ENCODE measurements at regions not wholly inside any gene's neighbourhood (a gene's known extent, or its start where the extent isn't known, plus 50 kb on each side); places are given as distances from the start of the nearest gene placed in this dataset.

DNA sequence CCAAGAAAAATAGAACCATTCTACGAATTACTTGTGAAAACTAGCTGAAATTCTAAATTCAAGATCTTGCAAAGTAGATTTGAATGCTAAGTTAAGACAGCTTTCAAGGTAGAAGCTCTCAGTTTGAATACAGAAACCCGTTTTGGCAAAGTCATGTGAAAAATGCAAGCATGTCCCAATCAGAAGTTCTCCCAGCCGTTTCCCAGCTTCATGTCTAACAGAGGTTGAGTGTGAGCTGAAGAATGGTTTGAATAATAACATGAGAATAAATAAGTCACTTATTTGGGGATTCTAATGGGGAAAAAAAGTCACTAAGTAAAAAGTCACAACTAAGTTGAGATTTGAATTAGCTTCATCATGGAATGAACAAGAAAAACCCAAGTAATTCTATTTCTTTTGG is 152.5 kb upstream of the MAP3K1 start:
- Histone ChIP-seq H3K4me1 (ENCODE audit: control insufficient read depth in 1 of 2, insufficient read depth in 2 of 2, low read length in 2 of 2) (no peaks in the 10 kb centered on the region), H3K4me3 (ENCODE audit: low read length in 2 of 2) (no peak overlapping the region), H3K27me3 (ENCODE audit: control insufficient read depth in 1 of 2, insufficient read depth in 2 of 2, low read length in 1 of 2) (no peaks in the 10 kb centered on the region), H3K36me3 (ENCODE audit: control insufficient read depth in 1 of 2, insufficient read depth in 2 of 2, low read length in 1 of 2) (no peaks in the 10 kb centered on the region), H3K9me3 (ENCODE audit: control insufficient read depth, low read length) (no peaks in the 10 kb centered on the region), H3K27ac (ENCODE audit: low read depth in 1 of 2, low read length in 2 of 2) (no peak overlapping the region)
- ATAC-seq (ENCODE audit: low FRiP score): no peak
- 54 to 57% methylated on average over 3 of the region's 3 CpGs for WGBS, 2 donors
- DNase-seq: no peak
- intact Hi-C loops (cut with DNase I): no loop called here

DNA sequence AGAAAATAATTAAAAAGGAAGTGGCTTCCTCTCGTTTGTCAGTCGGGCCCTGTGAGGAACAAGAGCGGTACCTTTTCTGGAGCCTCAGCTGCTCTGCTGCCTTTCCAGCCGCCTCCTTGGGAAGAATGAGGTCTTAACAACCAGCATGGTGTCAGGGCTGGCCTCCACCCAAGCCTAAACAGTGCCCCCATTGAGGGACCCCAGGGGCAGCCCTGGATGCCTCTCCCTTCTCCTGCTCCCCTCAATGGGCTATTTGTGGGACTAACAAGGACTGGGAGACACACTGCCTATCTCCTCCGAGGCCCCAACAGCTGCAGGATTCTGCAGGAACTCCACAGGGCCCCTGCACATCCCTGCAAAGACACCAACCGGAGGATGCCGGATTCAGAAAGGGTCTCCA is 155.4 kb upstream of the MAP3K1 start:
- H3K27ac ChIP-seq (ENCODE audit: low read depth in 1 of 2, low read length in 2 of 2): no peak overlapping the region
- H3K4me1 ChIP-seq (ENCODE audit: control insufficient read depth in 1 of 2, insufficient read depth in 2 of 2, low read length in 2 of 2): no peaks in the 10 kb centered on the region
- no peaks in the 10 kb centered on the region for H3K9me3 ChIP-seq (ENCODE audit: control insufficient read depth, low read length)
- WGBS, 2 donors: 96 to 98% methylated on average over 7 of the region's 7 CpGs
- DNase-seq: no peak
- H3K4me3 ChIP-seq (ENCODE audit: low read length in 2 of 2): no peak overlapping the region
- no peaks in the 10 kb centered on the region for H3K27me3 ChIP-seq (ENCODE audit: control insufficient read depth in 1 of 2, insufficient read depth in 2 of 2, low read length in 1 of 2)
- intact Hi-C loops (cut with DNase I): no loop called here
- ATAC-seq (ENCODE audit: low FRiP score): no peak
- no peaks in the 10 kb centered on the region for H3K36me3 ChIP-seq (ENCODE audit: control insufficient read depth in 1 of 2, insufficient read depth in 2 of 2, low read length in 1 of 2)

DNA sequence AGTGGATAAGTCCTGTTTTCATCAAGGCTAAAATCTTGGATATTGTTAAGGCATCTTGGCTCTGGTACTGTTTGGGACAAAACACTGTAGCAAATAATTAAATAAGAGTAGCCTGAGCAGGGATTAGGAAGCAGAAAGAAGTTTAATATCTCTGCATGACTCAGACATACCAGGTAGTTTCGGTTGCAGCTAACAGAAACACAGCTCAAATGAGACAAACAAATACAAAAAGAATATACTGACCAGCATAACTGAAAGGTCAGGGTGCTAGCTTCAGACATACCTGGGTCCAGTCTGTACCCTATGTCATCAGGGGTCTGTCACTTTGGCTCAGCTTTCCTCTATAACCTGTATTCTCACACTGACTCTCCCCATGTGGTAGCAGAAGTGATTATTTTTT is 156.4 kb upstream of the MAP3K1 start:
- no peak overlapping the region for H3K27ac ChIP-seq (ENCODE audit: low read depth in 1 of 2, low read length in 2 of 2)
- DNase-seq: no peak

DNA sequence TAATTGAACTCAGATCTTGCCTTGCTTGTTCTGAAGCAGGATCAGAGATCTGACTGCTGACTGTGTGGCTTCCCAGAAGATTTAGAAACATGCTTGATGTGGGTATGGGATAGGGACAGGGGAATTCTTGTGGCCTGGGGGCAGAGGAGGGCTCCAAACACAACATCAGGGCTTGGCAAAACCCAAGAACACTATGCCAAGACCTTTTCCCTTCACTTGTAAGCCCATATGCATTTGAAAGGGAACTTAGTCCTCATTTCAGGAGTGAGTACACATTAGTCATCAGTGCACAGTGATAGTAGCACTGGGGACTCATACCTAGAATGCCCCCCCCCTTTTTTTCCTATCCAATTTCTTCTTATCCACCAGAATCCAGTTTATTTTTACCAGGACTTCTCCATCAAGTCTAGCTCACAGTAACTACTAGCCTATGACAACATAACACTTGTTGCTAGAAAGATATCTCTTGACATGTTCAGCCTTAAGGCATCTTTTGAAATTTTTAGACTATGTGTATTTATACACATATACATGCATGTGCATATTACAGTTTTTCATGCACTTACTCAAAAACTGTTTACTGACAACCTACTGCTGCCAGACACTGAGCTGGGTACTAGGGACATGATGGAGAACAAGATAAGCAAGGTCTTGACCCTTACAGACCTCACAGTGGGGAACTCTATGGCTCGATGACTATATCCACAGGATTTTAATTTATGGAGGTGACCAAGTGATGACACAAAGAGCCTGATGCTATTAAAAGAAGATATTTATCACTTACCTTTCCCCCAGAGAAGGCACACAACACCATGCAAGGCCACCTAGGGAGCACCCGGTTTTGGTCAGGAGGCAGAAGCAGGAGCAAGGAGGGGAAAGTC is 158.3 kb upstream of the MAP3K1 start:
- DNase-seq (no peak), ATAC-seq (ENCODE audit: low FRiP score) (no peak)
- H3K4me1 ChIP-seq (ENCODE audit: control insufficient read depth in 1 of 2, insufficient read depth in 2 of 2, low read length in 2 of 2): no peaks in the 10 kb centered on the region
- intact Hi-C loops (cut with DNase I): no loop called here
- H3K27ac ChIP-seq (ENCODE audit: low read depth in 1 of 2, low read length in 2 of 2): no peak overlapping the region
- no peaks in the 10 kb centered on the region for H3K27me3 ChIP-seq (ENCODE audit: control insufficient read depth in 1 of 2, insufficient read depth in 2 of 2, low read length in 1 of 2)
- 79 to 83% methylated on average over 2 of the region's 2 CpGs for WGBS, 2 donors
- no peaks in the 10 kb centered on the region for H3K36me3 ChIP-seq (ENCODE audit: control insufficient read depth in 1 of 2, insufficient read depth in 2 of 2, low read length in 1 of 2)
- no peaks in the 10 kb centered on the region for H3K9me3 ChIP-seq (ENCODE audit: control insufficient read depth, low read length)
- H3K4me3 ChIP-seq (ENCODE audit: low read length in 2 of 2): no peak overlapping the region

More for the DNA sequence above, 156.4 kb upstream of the MAP3K1 start:
- intact Hi-C loops (cut with DNase I): no loop called here
- ATAC-seq (ENCODE audit: low FRiP score): no peak
- 94 to 96% methylated on average over 1 of the region's 1 CpG for WGBS, 2 donors
- no peaks in the 10 kb centered on the region for H3K36me3 ChIP-seq (ENCODE audit: control insufficient read depth in 1 of 2, insufficient read depth in 2 of 2, low read length in 1 of 2)
- H3K4me3 ChIP-seq (ENCODE audit: low read length in 2 of 2): no peak overlapping the region
- no peaks in the 10 kb centered on the region for H3K27me3 ChIP-seq (ENCODE audit: control insufficient read depth in 1 of 2, insufficient read depth in 2 of 2, low read length in 1 of 2)
- no peaks in the 10 kb centered on the region for H3K4me1 ChIP-seq (ENCODE audit: control insufficient read depth in 1 of 2, insufficient read depth in 2 of 2, low read length in 2 of 2)
- no peaks in the 10 kb centered on the region for H3K9me3 ChIP-seq (ENCODE audit: control insufficient read depth, low read length)

DNA sequence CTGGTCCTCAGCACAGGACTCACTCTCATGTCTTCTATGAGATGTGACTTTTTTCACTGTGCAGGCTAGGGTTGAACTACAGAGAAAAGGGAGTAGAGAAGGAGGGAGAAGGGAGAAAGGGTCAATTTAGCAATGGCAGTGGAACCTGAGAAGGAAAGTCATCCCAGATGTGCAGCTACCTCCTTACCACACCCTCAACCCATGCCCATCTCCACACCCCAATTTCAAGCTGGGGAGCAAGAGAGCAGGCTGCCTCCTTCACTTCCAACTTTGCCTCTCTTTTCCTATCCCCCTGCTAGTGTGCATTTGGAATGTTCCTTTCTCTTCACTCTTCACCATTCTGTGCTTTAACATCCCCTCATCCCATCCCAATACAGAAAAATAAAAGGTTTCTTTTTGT is 163.5 kb upstream of the MAP3K1 start:
- DNase-seq (no peak), ATAC-seq (ENCODE audit: low FRiP score) (no peak)
- no peaks in the 10 kb centered on the region for H3K9me3 ChIP-seq (ENCODE audit: control insufficient read depth, low read length)
- no peaks in the 10 kb centered on the region for H3K27me3 ChIP-seq (ENCODE audit: control insufficient read depth in 1 of 2, insufficient read depth in 2 of 2, low read length in 1 of 2)
- no peaks in the 10 kb centered on the region for H3K4me1 ChIP-seq (ENCODE audit: control insufficient read depth in 1 of 2, insufficient read depth in 2 of 2, low read length in 2 of 2)
- H3K4me3 ChIP-seq (ENCODE audit: low read length in 2 of 2): no peak overlapping the region
- intact Hi-C loops (cut with DNase I): no loop called here
- H3K36me3 ChIP-seq (ENCODE audit: control insufficient read depth in 1 of 2, insufficient read depth in 2 of 2, low read length in 1 of 2): no peaks in the 10 kb centered on the region
- no peak overlapping the region for H3K27ac ChIP-seq (ENCODE audit: low read depth in 1 of 2, low read length in 2 of 2)

DNA sequence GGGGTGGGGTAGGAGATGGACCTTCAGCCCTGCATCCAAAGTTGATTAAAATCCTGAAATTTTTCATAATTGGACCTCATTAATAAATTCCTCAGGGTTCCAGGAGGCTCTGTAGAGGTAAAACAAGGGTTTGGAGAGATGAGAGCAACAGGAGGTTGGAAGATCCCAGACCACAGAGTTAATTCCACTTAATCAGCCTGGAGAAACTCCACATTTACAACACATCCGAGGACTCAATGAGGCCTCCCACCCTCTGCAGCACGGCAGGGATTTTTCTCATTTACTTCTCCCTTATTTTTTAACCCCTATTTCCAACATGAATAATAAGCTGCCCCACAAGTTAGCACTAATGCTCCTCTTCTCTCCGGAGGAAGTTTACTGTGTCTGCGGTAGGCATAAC is 165.0 kb upstream of the MAP3K1 start:
- no peak for DNase-seq
- Histone ChIP-seq H3K9me3 (ENCODE audit: control insufficient read depth, low read length) (no peaks in the 10 kb centered on the region), H3K4me1 (ENCODE audit: control insufficient read depth in 1 of 2, insufficient read depth in 2 of 2, low read length in 2 of 2) (no peaks in the 10 kb centered on the region), H3K27me3 (ENCODE audit: control insufficient read depth in 1 of 2, insufficient read depth in 2 of 2, low read length in 1 of 2) (no peaks in the 10 kb centered on the region), H3K27ac (ENCODE audit: low read depth in 1 of 2, low read length in 2 of 2) (no peak overlapping the region), H3K4me3 (ENCODE audit: low read length in 2 of 2) (no peak overlapping the region), H3K36me3 (ENCODE audit: control insufficient read depth in 1 of 2, insufficient read depth in 2 of 2, low read length in 1 of 2) (no peaks in the 10 kb centered on the region)
- intact Hi-C loops (cut with DNase I): no loop called here
- 89% methylated on average over 4 of the region's 4 CpGs for WGBS, 2 donors
- ATAC-seq (ENCODE audit: low FRiP score): no peak

DNA sequence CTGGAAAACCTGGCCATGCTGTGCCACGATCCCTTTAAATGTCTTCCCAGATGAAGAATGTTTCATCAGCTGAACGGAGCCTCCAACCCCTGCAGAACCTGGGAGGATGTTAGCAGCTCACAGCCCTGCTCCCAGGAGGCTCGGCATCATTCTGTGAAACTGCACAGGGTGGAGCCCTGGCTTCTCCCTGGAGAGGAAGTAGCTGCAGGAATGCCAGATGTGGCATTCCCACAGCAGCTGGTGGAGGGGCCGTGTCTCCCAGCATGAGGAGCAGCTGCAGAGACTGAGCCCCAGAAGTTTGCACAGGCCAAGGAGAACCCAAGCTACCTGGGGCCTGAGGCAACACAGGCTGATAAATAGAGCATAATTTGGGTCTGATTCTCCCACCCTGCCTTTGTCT is 165.8 kb upstream of the MAP3K1 start:
- Histone ChIP-seq H3K4me3 (ENCODE audit: low read length in 2 of 2) (no peak overlapping the region), H3K27ac (ENCODE audit: low read depth in 1 of 2, low read length in 2 of 2) (no peak overlapping the region), H3K9me3 (ENCODE audit: control insufficient read depth, low read length) (no peaks in the 10 kb centered on the region), H3K36me3 (ENCODE audit: control insufficient read depth in 1 of 2, insufficient read depth in 2 of 2, low read length in 1 of 2) (no peaks in the 10 kb centered on the region), H3K27me3 (ENCODE audit: control insufficient read depth in 1 of 2, insufficient read depth in 2 of 2, low read length in 1 of 2) (no peaks in the 10 kb centered on the region), H3K4me1 (ENCODE audit: control insufficient read depth in 1 of 2, insufficient read depth in 2 of 2, low read length in 2 of 2) (no peaks in the 10 kb centered on the region)
- ATAC-seq (ENCODE audit: low FRiP score): peak; percentile 29
- 21 to 28% methylated on average over 4 of the region's 4 CpGs for WGBS, 2 donors
- no peak for DNase-seq
- intact Hi-C loops (cut with DNase I): no loop called here

DNA sequence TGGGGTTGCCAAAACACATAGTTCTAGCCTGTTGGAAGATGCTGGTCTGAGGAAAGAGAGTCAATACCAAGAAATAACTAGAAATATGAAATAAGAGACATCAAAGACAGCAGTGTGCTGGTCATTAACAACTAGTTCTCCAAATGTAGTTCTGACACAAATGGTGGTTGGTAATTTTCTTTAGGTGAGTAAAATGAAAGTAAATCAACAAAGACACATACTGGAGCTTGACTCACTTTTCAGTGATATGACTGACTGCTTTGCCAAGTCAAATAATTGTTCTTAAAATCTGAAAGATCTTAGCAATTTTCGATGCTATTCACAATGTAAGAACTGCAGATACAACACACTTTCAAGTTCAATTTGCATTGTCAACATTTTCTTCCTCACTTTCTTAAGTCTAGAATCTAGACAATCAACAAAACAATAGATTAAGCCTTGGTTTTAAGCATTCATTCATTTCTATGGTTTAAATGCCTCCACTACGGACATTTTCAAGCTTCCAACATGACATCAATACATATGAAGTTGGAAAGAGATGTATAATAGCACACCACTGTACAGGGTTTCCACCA is 166.8 kb upstream of the MAP3K1 start:
- 75 to 77% methylated on average over 2 of the region's 2 CpGs for WGBS, 2 donors
- Histone ChIP-seq H3K27me3 (ENCODE audit: control insufficient read depth in 1 of 2, insufficient read depth in 2 of 2, low read length in 1 of 2) (no peaks in the 10 kb centered on the region), H3K9me3 (ENCODE audit: control insufficient read depth, low read length) (no peaks in the 10 kb centered on the region), H3K27ac (ENCODE audit: low read depth in 1 of 2, low read length in 2 of 2) (no peak overlapping the region), H3K36me3 (ENCODE audit: control insufficient read depth in 1 of 2, insufficient read depth in 2 of 2, low read length in 1 of 2) (no peaks in the 10 kb centered on the region), H3K4me1 (ENCODE audit: control insufficient read depth in 1 of 2, insufficient read depth in 2 of 2, low read length in 2 of 2) (no peaks in the 10 kb centered on the region), H3K4me3 (ENCODE audit: low read length in 2 of 2) (no peak overlapping the region)
- DNase-seq (no peak), ATAC-seq (ENCODE audit: low FRiP score) (no peak)
- intact Hi-C loops (cut with DNase I): no loop called here
